Activated naive CD4-positive, alpha-beta T cell (primary cell): ENCODE measurements at regions not wholly inside any gene's neighbourhood (a gene's known extent, or its start where the extent isn't known, plus 50 kb on each side); places are given as distances from the start of the nearest gene placed in this dataset.
"Not testable (repeated sequence)": the region's sequence is repeated elsewhere in the genome, so short reads cannot be mapped to it uniquely, and the experiment has no call there.

Source experiments
- DNase-seq, 4 experiments: peaks; one replicate each; lab custom pipeline; 2025; lab: John Stamatoyannopoulos, UW

DNA sequence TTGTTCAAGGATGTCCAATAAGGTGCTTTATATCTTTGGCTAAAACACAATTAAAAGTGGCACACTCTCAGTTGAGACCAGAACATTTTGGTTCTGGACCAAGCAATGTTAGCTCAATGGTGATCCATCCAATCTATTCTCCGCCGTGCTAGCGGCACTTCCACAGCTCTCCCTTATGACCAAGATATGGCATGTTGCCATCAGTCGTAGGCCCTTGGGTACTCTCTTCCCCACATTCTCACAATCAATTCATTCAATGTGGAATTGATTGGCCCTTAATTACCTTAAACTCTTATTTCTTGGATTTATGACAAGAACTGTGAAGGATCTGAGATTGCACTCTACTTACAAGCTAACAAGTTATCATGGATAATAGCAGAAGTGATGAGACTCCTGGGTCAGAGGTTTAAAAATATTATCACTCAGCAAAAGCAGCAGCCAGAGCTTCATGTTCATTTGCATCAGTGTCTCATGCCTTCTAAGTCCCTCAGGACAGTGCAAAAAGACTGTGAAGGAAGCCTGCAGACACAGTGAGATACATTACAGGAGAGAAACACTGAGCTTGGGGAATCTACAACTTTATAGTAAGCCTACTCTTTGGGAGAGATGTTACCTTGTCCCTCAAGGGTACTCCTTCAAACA lies 80.0 kb upstream of the ARG1 start:
- no peak for DNase-seq

DNA sequence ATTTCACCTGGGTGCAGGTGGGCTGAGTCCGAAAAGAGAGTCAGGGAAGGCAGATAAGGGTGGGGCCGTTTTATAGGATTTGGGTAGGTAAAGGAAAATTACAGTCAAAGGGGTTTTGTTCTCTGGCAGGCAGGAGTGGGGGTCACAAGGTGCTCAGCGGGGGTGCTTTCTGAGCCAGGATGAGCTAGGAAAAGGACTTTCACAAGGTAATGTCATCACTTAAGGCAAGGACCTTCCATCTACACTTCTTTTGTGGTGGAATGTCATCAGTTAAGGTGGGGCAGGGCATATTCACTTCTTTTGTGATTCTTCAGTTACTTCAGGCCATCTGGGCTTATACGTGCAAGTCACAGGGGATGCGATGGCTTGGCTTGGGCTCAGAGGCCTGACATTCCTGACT lies 68.6 kb upstream of the ARG1 start:
- not testable (repeated sequence) for DNase-seq

DNA sequence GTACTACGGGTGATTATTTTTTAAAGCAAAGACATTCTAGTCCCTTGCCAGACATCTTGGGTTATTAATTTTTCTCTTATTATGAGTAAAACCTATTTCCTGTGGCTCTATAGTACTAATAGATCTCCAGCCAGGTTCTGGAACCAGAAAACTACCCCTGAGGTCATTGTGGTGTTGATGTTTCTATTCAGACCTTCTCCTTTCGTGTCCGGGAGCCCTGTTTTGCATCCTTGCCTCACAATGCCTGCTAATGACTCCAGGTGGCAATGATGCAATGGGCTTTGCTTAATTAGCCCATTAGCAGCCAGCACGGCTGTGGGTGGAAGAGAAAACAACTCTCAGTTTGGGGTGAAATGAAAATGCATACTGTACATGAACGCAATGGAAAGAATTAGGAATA lies 62.9 kb upstream of the ARG1 start:
- DNase-seq: no peak

DNA sequence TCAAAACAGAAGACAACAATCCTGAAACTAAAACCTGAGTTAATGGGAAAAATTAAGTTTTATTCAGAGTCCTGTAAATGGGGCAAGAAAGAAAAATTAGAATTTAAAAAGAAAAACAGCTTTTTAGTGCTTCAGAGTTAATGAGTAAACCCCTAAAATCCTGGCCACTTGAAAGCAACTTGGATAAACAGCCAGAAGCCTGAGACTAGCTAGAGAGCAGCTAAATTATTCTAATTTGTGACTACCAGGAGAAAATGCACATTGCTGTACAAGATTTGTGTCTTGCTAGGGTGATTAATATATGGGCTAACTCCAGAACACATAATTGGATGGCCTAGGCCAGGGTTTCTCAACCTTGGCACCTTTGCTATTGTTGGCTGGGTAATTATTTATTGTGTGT lies 62.4 kb upstream of the ARG1 start:
- no peak for DNase-seq

DNA sequence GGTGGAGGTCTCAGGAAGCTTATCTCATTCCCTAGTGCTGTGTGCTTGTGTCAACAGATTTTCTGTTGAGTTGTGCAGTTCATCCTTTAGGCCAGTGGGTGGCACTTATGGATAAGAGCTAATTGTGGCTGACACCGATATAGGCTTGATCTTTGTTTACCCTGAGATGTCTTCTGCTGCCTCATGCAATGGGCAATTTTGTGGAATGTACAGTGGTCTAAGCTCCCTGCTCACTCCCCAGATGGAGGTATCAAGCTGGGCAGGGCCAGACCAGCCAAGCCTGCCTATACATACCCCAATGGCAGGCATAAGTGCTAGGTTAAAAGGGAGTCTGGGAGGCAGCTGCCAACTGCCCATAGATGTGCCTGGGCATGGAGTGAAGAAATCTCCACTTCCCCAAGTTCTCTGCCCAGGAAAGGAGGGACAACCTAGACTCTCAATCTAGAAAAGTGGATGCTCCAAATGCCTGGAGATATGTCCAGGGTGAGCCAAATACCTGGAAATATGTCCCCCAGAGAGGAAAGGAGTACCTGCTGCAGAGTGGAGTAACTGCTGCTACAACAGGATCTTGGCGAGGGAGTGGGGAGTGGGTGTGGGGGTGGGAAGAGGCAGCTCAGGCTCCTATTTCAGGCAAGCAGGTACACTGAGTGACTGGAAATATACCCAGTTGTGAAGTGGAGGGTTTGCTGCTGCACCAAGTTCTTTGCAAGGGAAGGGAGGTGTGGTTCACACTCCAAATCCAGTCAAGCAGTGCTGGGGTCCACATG lies 53.2 kb upstream of the ARG1 start:
- DNase-seq: peak in 2 of 4 experiments; percentile 8
